Activated CD4-positive, alpha-beta T cell treated with anti-CD3 and anti-CD28 coated beads, Interleukin-2, Interleukin-6, amounts not matched to agents 100 ng/mL and 50 ng/mL, durations not matched to agents 16 hours and 8 hours (primary cell): ENCODE measurements at regions not wholly inside any gene's neighbourhood (a gene's known extent, or its start where the extent isn't known, plus 50 kb on each side); places are given as distances from the start of the nearest gene placed in this dataset.

ENCODE experiments used
- DNase-seq: peaks from one replicate; pipeline ENCODE4 v3.0.0-alpha.2; 2020

DNA sequence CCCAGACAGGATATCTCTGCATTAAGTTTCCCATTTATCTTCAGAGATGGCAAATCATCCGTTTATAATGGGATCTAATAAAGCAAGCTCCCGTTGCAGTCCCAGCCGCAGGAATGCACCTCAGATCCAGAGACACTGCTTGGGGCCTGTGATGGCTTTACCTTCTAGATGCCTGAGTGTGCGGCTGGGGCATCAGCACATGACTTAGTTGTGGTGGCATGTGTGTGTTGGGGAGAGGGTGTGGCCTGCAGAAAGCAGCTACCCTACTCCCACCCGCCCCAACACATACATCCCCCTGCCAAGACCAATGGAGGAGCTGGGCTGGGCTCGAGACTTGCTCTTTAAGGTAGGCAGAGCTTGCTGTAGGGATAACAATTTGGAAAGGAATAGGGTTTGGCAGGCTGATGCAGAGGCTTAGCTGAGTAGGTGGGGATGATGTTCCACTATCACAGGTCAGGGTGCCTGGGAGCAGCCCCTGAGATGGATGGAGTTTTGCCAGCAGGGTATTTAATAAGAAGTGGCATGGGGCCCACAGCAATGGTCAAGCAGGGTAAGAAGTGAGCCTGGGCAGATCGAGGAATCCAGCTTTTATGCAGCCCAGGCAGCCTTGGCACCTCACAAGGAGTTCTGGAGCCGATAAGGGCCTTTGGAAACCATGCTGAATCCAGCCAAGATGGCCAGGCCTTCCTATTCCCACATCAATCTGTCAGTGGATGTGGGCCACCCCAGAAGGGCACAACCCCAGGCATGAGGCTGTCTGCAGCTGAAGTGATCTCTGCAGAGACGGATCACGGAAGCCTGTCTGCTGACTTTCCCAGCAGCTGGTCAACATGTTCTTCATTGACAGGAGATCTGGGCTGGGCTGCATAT lies 601.3 kb downstream of the BUD13 start:
- DNase-seq = no peak

DNA sequence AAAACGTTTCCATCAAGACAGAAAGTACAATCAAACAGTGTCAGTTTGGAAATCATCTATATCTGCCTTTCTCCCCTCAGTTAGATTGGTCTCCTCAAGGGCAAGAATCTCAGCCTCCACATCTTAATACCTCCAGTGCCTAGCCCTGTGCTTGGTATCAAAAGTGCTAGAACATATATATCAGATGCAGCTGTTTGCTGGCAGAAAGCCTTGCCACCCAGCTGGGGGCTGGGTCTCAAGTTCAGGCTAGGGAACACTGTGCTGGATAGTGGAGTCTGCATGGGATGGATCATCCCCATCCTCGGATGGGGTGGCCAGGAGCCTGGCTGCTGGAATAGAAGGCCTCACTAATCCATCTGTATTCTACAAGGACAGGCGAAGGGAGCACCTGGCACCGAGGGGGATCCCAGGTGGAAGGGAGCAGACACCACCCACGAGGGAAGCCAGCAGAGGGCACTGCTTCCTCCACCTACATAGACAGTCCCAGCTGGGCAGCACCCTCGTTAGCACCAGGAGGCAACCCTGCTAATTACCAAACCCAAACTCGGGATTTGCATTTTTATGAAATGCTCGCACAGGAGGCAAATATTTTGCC lies 602.2 kb downstream of the BUD13 start:
- DNase-seq = no peak

DNA sequence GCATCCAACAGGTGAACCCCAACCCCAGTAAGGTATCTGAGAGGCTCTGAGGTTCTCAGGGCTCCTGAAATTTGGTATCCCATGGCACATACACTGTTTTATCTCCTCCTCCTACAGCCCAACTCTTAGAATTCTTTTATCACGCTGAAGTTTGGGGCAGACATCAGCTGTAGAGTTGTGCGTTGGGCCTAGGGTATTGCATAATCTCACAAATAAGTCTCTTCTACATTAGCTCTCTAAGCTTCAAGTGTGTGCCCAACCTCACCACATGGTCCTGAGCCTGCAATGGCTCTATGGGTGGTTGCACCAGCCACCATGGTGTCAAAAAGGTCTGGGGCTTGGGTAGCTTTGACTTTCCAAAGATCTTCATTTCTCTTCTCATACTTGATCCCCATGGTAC lies 603.0 kb downstream of the BUD13 start:
- no peak for DNase-seq

DNA sequence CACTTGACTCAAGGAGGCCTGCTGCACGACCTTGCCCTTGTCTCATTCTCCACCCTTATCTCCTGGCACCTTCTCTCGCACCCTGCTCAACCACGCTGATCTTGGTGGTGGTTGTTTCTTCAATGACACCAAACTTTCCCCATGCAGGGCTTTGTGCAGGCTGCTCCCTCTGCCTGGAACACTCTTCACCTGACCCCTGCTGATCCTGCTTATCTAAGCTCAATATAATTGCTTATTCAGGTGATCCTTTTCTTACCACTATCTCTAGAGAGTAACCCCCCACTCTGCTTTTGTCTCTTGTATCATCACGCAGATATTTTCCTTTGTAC lies 604.4 kb downstream of the BUD13 start:
- DNase-seq = no peak

DNA sequence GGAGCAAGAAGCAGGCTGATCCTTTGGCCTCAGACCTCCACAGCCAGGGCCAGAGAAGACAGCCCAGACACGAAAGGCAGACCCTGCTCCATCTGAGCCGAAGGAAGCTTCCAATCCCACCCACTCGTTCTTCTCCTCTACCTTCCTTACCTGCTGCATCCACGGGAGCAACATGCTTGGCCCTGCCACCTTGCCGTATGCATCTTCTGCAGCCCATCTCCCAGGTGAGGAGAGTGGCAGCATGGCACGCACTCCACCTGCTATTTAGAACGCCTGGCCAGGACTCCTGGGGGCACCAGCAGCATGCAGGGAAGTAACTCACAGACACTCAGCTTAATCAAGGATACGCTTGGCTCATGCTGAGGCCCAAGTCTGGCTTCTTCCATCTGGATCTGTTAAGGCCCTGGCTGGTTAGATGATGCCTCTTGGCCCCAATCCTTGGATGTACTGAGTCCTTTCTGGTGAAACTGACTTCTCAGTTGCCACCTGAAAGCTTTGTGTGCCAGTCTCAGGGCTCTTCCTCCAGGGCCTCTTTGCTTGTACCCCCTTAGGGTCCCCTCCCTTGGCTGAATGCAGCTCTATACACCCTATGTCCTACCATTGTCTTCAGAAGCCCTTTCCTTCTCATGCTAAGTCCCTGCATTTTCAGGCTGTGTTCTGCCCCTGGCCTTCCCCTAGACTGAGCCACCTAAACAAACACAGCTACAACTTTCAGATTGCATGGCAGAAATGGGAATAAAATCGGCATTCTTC lies 604.9 kb downstream of the BUD13 start:
- DNase-seq = no peak

DNA sequence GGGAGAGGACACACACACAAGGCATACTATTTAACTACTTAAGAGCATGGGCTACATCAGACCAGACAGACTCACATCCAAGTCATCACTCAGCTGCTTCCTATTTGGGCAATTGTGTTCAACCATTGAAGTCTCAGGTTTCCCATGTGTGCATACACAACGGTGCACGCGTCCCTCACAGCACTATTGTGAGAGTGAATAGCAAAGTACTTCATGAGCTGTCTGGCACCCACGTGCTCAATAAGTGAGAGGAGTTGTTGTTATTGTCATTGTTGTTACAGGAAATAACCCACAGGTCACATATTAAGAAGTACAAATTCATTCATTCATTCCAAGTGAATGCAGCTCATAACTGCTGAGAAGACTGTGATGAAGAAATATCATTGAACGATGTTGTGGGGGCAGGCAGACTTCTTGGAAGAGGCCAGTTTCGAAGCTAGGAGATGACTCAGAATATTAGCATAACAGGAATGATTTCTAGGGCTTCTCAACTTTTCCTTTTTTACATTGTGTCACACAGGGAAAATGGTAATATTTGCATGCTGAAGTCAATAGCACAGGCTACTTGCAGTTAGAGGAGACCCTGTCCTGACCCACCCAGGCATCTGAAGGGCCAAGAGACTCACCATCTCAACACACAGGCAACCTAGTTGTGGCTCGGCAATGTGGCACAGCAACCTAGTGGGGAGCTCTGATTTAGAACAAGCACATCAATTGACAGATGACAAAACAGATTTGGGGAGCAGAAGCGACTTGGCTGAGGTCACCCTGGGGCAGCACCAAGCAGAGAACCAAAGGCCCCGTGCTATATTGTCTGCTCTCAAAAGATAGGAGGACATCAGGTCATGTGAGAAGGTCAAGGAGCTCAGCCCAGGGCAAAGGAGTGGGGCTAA lies 606.0 kb downstream of the BUD13 start:
- no peak for DNase-seq

DNA sequence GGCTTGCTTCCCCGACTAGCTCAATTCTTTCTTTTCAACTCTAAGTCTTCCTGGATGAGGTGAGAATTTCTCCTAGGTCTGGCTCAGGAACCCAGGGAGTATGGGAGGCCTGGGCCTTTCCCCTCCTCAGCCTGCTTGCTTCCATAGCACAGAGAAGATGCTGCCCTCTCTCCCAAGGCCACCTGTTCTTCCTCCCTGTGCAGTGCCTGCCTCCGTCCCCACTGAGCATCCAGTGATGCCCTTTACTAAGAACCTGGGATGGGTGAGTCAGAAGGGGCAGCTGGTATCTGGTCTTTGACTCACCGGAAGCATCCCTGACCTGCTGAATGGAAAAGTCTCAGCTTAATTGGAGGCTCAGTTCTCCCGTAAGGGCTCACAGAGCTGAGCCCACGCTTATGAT lies 607.9 kb downstream of the BUD13 start:
- no peak for DNase-seq

DNA sequence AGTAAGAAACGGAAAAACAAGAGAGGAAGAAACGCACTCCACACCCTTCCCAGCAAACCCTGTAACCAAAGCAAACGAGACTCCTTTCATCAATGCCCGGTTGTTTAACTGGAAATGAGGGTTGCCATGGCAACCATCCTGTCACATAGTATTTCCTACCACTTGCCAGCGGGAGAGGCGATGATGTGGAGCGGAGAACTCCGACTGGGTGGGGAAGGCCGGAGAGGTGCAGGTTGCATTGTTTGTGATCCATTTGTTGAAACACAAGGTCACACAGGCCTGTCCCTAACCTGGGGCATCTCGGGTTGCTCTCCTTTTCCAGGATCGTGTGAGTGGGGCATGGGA lies 609.9 kb downstream of the BUD13 start:
- DNase-seq = no peak

DNA sequence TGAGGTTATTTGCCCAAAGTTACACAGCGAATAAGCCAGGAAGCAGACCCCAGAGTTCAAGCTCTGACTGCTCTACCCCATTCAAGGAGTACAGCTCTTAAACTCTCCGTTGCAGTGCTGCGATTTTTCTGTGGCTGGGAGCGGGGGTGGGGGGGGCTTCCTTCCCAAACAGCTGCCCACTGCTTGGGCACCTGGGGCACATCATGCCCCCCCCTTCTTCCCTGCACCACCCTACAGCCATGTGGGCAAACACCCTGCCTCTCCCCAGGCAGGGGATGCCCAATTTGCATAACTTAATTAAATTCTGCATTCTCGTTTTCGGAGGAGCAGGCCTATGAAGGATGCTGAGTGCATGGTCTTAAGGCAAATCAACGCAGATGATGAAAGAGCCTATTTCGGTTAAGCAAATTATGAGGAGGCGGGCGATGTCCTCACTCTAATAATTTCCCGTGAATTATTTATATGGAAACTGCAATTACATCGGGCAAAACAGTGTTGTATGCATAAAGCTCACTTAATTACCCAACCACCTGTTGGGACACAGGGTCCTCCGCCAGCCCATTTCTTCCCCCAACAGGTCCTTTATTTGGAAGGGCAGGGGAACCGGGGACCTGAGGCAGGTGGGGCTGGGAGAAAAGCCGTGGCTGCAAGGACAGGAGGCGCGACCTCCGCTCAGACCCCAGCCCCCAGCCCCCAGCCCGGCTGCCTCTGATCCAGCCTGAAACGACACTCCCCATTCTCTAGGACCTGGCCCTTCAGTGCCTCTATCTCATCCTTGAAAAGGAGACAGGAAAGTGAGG lies 610.5 kb downstream of the BUD13 start:
- DNase-seq = no peak

DNA sequence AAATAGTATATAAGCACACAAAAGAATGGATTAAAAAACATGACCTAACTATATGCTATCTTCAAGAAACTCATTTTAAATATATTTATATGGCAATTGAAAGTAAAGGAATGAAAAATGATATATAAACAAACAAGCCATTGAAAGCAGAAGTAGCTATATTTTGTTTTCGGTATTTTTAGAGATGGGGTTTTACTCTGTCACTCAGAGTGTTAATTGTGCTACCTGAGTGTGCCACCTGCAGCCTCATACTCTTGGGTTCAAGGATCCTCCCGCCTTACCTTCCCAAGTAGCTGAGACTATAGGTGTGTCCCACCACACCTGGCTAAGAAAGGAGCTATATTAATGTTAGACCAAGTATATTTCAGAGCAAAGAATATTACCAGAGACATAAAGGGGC lies 624.1 kb downstream of the BUD13 start:
- DNase-seq = no peak

DNA sequence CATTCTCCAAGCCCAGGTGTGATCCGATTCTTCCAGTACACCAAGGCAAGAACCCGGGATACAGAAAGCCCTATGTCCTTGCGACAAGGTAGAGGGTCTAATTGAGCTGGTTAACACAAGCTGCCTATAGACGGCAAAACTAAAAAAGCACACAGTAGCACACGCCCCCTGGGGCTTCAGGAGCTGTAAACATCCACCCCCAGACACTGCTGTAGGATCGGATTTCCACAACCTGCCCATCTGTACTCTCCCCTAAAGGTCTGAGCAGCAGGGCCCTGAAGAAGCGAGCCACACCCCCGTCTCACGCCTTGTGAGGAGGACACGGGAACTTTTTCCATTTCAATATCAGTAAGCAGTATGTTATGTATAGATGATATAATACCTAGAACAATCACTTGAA lies 624.7 kb downstream of the BUD13 start:
- DNase-seq = no peak

DNA sequence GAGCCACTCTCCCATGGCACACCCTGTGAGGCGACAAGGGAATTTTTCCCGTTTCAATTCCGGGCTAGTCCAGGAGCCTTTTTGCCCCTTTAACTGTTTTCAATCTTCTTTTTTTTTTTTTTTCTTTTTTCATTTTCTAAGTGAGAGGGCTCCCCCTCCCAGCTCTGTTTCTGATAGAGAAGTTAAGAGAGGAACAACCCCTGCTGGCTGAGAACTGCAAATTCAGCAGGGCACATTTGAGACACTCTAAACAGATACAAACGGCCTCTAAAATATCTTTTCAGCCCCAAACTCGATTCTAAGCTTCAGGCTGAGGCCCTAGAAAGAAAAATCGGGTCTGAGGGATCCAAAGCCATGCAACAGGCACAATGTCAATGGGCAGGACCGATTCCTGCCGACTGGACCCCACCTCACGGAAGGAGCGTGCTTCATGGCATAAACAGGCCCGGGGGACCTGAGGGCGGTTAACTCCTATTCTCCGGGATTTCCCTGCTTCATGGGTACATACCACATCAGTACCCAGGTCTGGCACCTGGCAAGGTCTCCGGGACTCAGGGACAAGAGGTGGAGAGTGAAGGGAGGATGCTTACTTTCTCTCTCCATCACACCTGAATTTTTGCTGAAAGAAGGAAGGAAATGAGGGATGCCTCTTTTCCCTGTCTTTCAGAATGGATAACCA lies 627.5 kb downstream of the BUD13 start:
- DNase-seq = no peak

DNA sequence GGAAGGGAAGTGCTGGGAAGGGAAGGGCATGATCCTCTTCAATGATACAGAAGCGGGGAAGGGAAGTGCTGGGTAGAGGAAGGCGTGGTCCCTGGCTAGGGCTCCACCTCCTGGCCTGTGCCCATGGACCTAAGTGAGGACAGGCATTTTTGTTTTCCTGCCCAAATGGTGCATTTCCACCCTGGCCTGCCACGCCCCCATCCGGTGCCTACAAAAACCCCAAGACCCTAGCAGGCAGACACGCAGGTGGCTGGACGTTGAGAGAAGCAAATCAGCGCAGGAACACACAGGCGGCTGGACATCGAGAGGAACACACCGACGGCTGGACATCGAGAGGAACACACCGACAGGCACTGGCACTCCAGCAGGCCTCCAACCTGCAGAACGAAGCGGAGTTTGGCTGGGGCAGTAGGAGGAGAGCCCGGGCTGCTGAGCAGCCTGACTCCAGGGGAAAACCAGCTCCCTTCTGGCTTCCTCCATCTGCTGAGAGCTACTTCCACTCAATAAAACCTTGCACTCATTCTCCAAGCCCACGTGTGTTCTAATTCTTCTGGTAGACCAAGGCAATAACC lies 628.3 kb downstream of the BUD13 start:
- no peak for DNase-seq

DNA sequence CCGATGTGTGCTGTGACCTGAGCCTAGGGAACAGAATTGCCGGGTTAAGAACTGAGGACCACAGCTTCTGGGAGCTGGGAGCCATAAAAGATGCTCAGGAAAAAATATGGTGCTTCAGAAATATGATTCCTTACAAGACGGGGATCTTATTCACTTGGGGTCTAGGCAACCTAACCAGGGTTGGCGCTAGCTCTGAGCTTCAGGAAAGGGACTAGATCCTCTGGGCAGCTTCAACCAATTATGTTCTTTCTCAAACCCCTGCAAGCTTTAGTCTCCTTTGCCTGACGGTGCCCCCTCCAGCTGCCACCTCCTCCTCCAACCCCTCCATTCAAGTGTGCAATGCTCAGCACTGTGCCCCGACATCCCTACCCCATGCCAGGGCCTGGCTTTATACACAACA lies 634.1 kb upstream of the CADM1 start:
- DNase-seq = no peak

DNA sequence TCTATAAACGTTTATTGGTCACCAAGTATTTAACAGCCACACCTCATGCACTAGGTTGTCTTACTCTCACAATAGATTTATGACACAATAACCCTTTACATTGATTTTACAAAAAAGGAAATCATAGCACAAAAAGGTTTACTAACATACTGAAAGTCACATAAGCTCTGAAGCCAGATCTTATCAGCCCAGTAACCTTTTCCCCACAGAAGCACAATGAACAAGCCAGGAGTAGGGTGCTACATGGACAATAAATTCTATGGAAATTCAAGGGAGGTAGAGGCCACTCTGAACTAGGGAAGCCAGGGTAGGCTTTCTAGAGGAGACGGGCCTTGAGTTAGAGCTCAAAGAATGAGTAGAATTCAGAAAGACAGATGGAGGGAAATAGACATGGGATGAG lies 633.5 kb upstream of the CADM1 start:
- DNase-seq = no peak

DNA sequence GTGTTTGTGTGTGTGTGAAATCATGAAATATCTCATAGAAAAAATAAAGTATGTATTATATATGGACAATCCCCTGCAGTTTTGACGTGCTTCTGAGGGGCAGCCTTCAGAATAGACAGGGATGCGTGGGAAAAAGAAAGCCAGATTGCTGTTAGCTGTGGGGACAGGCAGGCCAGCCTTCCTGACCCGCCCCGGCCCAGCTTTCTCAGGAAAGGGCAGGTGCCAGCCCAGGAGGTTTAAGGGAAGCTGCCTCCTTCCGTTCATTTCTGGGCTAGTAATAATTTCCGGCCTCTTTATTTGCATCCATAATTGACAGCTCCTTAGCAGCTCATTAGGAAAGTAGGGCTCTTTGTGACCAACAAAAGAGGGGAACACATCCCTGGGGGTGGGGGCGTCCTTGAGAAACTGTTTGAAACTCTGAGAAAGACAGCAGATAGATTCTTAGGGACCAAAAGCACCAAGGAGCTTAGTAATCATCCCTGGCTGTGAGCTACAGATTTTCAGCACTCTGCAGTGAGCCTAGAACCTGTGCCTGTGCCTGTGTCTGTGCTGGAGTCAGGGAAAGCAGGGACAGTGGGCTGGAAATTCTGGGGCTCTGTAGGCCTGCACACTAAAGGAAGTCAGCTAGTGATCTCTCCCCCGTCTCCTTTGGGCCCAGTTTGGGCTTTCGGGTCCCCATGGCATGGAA lies 632.9 kb upstream of the CADM1 start:
- no peak for DNase-seq

DNA sequence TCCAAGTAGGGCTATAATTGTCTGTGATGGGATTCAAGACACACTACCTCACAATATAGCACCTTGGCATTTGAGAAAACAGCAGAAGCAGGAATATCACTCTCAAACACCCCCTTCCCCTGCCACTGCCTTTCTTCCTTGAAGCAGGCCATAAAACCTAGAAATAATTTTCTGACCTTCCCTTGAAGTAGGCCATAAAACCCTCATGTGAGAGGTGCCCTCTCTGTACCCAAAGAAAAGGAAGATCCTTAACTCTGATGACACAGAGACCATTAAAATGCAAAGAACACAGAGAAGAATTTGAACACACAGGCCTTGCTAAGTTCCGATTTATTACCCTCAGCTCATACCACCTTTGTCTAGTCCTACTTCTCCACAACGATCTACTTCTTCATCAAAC lies 631.7 kb upstream of the CADM1 start:
- DNase-seq = no peak

DNA sequence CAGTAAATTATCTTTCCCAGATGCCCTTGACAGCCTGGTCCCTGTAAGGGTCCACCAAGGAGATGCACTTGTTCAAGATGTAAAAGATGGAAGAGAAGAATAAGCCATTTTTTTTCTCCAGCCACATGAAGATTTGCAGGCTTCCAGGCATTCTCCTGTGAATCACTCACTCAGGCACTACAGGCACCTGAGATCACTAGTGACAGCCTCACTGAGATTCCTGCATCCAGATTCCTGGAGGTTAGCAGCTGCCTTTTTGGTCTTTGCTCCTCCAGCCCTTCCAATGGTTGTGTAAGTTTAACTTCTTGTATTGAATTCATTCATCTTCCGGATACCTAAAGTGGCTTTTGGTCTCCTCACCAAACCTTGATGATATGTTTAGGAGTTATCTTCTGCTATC lies 630.2 kb upstream of the CADM1 start:
- DNase-seq = no peak

DNA sequence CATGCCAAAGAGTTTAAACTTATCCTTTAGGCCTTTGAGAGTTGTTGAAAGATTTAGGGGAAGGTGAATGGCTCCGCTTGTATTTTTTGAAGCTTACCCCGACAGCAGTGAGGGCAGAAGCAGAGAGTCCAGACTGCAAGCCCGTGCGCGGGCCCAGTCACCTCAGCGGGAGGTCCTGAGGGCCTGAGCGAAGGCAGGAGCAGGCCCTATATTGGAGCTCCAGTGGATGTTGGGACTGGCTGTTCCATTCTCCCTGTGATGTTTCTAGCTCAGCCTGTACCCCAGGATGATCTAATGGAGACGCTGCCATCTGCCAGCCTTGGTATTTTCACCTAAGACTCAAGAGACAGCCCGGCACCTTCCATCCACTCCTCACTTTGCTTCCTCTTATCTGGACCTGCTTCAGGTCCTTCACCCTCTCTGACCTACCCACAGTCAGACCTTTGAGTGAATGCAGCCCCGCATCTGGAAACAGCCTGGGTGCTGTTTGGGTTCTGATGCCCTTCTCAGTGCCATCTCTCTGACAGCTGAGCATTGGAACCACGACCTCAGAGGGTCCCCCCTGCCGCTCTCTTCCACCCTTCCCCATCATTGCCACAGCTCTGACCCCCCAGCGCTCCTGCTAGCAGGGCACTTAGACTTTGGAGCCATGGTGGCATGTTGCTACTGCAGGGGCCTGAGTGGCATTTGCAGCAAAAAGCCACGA lies 628.2 kb upstream of the CADM1 start:
- DNase-seq = no peak

DNA sequence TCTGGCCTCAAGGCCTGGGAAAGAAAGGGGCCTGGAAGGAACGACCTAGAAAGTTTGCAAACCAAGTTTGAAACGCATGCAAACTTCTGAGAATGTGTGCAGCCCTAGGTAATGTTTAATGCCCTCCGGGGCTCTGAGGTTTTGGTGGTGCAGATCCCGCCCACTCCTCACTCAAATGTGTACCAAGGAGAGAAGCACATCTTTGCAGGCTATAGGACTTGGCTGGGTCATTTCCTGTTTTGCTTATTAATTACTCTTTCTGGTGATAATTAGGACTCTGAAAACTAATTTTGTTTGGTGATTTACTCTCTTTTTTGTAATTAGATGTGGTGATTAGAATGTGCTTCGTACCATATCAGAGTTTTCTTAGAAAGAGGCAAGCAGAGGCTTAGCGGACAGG lies 625.9 kb upstream of the CADM1 start:
- DNase-seq = no peak
